SU-DHL-6 (cell line): ENCODE measurements at regions not wholly inside any gene's neighbourhood (a gene's known extent, or its start where the extent isn't known, plus 50 kb on each side); places are given as distances from the start of the nearest gene placed in this dataset.

Source experiments
- H2AFZ ChIP-seq: fragments of 200-600 bp; sonication (generic); 2 replicates; pipeline ENCODE4 v1.6.1; 2014; ENCODE audit warnings: low read depth, mild to moderate bottlenecking, moderate library complexity, mixed read lengths, antibody characterized with exemption, low read length; ENCODE audit not compliant: severe bottlenecking
- H3F3A ChIP-seq: fragments of 200-600 bp; shearing (Covaris generic); 2 replicates; pipeline ENCODE4 v1.6.0; 2016; ENCODE audit warnings: antibody characterized with exemption, mild to moderate bottlenecking; ENCODE audit not compliant: insufficient read depth
- H3K27ac ChIP-seq: fragments of 200-600 bp; sonication (generic); 2 replicates; pipeline ENCODE4 v1.5.1; 2016; ENCODE audit warnings: low read depth, mild to moderate bottlenecking, low read length, moderate library complexity, mixed read lengths
- H3K27me3 ChIP-seq: fragments of 200-600 bp; sonication (generic), shearing (Covaris generic); 2 replicates; pipeline ENCODE4 v1.6.0; 2014; ENCODE audit warnings: mild to moderate bottlenecking, low read length
- H3K36me3 ChIP-seq: fragments of 200-600 bp; sonication (generic); 2 replicates; pipeline ENCODE4 v1.6.1; 2014; ENCODE audit warnings: mild to moderate bottlenecking, low read length, mixed read lengths
- H3K4me2 ChIP-seq: fragments of 300-600, 200-600 bp; shearing (Covaris generic), sonication (generic); 2 replicates; pipeline ENCODE4 v1.6.0; 2014; ENCODE audit warnings: low read length, low read depth, mild to moderate bottlenecking; ENCODE audit not compliant: poor library complexity, severe bottlenecking
- H3K4me3 ChIP-seq: fragments of 200-600 bp; sonication (generic); 2 replicates; pipeline ENCODE4 v1.5.1; 2014; ENCODE audit warnings: antibody characterized with exemption, low read length, mild to moderate bottlenecking, mixed read lengths; ENCODE audit not compliant: insufficient read depth, poor library complexity, severe bottlenecking
- H3K79me2 ChIP-seq: fragments of 200-600 bp; sonication (generic); 2 replicates; pipeline ENCODE4 v1.6.1; 2014; ENCODE audit warnings: mild to moderate bottlenecking, low read length, moderate library complexity; ENCODE audit not compliant: insufficient read depth
- H3K9ac ChIP-seq: fragments of 200-600 bp; sonication (generic); 2 replicates; pipeline ENCODE4 v1.7.0; 2014; ENCODE audit warnings: mild to moderate bottlenecking, low read length
- H3K9me2 ChIP-seq: fragments of 200-600 bp; sonication (generic); replicated peaks from 2 replicates; pipeline ENCODE4 v1.6.1; 2014; ENCODE audit warnings: low read length; ENCODE audit not compliant: insufficient read depth
- H3K9me3 ChIP-seq: fragments of 200-600 bp; sonication (generic); 2 replicates; pipeline ENCODE4 v1.6.1; 2014; ENCODE audit warnings: low read length, mixed read lengths; ENCODE audit not compliant: insufficient read depth
- H4K20me1 ChIP-seq: fragments of 200-600 bp; sonication (generic); 2 replicates; pipeline ENCODE4 v1.6.1; 2014; ENCODE audit warnings: low read depth, mild to moderate bottlenecking, antibody characterized with exemption, low read length, moderate library complexity, mixed read lengths
- CTCF ChIP-seq: fragments of 200-600 bp; sonication (generic); IDR thresholded peaks from one replicate; pipeline ENCODE4 v1.5.1; 2017; ENCODE audit warnings: antibody characterized with exemption, mild to moderate bottlenecking, low read length, moderate library complexity; ENCODE audit not compliant: insufficient read depth, poor library complexity, severe bottlenecking
- EZH2phosphoT487 ChIP-seq: fragments of 200-600 bp; sonication (generic), shearing (Covaris generic); conservative IDR thresholded peaks from 2 replicates; pipeline ENCODE4 v1.6.1; 2018; ENCODE audit warnings: mild to moderate bottlenecking, antibody characterized with exemption, low read length, moderate library complexity, mixed read lengths

GRCh38 chr2:198712485-198712884 is 745.3 kb downstream of the SATB2 start:
- Histone ChIP-seq H4K20me1 (no peaks in the 10 kb centered on the region), H3K4me2 (no peak overlapping the region), H3K36me3 (no peaks in the 10 kb centered on the region), H3K79me2 (no peaks in the 10 kb centered on the region), H3K27me3 (no peaks in the 10 kb centered on the region), H2AFZ (no peak overlapping the region), H3K9me3 (no peaks in the 10 kb centered on the region), H3K4me3 (no peak overlapping the region), H3K9me2 (no peaks in the 10 kb centered on the region), H3F3A (no peaks in the 10 kb centered on the region), H3K9ac (no peak overlapping the region), H3K27ac (no peak overlapping the region)
- TF ChIP-seq CTCF, result no peak
- no peak for TF ChIP-seq EZH2phosphoT487

GRCh38 chr2:198711484-198711883 is 746.3 kb downstream of the SATB2 start:
- no peaks in the 10 kb centered on the region for H3K36me3 ChIP-seq
- no peak overlapping the region for H2AFZ ChIP-seq
- no peaks in the 10 kb centered on the region for H3K9me2 ChIP-seq
- no peaks in the 10 kb centered on the region for H3K9me3 ChIP-seq
- no peaks in the 10 kb centered on the region for H4K20me1 ChIP-seq
- H3K27ac ChIP-seq, result no peak overlapping the region
- no peaks in the 10 kb centered on the region for H3K79me2 ChIP-seq
- no peak overlapping the region for H3K4me3 ChIP-seq
- no peaks in the 10 kb centered on the region for H3K27me3 ChIP-seq
- H3K4me2 ChIP-seq, result no peak overlapping the region
- TF ChIP-seq EZH2phosphoT487 (no peak), CTCF (no peak)
- no peak overlapping the region for H3K9ac ChIP-seq
- no peaks in the 10 kb centered on the region for H3F3A ChIP-seq

- Histone ChIP-seq H4K20me1 (no peaks in the 10 kb centered on the region), H3K9me2 (no peaks in the 10 kb centered on the region), H3K9ac (no peak overlapping the region), H3K4me3 (no peak overlapping the region), H3F3A (no peaks in the 10 kb centered on the region), H3K36me3 (no peaks in the 10 kb centered on the region), H3K4me2 (no peak overlapping the region), H2AFZ (no peak overlapping the region), H3K27ac (no peak overlapping the region), H3K9me3 (no peaks in the 10 kb centered on the region), H3K79me2 (no peaks in the 10 kb centered on the region), H3K27me3 (no peaks in the 10 kb centered on the region)
- TF ChIP-seq EZH2phosphoT487 (no peak), CTCF (no peak)
Observed at GRCh38 chr2:198710562-198710961, 747.2 kb downstream of the SATB2 start.
